Epithelial cell of proximal tubule (primary cell): ENCODE measurements at regions not wholly inside any gene's neighbourhood (a gene's known extent, or its start where the extent isn't known, plus 50 kb on each side); places are given as distances from the start of the nearest gene placed in this dataset.

Source experiments
- DNase-seq: peaks from one replicate; pipeline ENCODE4 v3.0.0-alpha.2; 2011; ENCODE audit warnings: low read depth
- H3K4me3 ChIP-seq: 2 replicates; pipeline ENCODE4 v1.5.1; 2011; ENCODE audit warnings: low read depth, mild to moderate bottlenecking, low read length
- TF ChIP-seq, protein P1 (sequence below): conservative IDR thresholded peaks from 2 replicates; pipeline ENCODE4 v1.5.1; 2012; ENCODE audit warnings: low read depth, mild to moderate bottlenecking, low read length

DNA sequence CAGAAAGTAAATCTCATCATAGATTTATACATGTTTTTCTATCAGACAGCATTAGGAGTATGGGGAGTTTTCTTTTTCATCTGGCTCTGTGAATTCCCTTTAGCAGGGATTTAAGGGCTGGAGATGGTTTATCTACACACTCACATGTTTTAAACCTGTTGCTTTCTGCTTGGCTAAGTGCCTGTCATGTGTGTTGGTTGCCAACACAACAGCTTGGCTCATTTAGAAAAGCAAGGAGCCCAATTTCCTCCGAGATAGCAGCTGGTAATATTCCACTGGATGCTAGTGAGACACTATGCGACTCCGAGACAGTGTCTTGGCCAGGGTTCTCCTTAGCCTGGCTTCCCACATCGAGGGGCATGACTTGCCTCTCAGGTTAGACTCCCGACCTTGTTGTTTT, 83.3 kb downstream of the KLF5 start:
- H3K4me3 ChIP-seq = no peak overlapping the region
- TF ChIP-seq, protein P1, sequence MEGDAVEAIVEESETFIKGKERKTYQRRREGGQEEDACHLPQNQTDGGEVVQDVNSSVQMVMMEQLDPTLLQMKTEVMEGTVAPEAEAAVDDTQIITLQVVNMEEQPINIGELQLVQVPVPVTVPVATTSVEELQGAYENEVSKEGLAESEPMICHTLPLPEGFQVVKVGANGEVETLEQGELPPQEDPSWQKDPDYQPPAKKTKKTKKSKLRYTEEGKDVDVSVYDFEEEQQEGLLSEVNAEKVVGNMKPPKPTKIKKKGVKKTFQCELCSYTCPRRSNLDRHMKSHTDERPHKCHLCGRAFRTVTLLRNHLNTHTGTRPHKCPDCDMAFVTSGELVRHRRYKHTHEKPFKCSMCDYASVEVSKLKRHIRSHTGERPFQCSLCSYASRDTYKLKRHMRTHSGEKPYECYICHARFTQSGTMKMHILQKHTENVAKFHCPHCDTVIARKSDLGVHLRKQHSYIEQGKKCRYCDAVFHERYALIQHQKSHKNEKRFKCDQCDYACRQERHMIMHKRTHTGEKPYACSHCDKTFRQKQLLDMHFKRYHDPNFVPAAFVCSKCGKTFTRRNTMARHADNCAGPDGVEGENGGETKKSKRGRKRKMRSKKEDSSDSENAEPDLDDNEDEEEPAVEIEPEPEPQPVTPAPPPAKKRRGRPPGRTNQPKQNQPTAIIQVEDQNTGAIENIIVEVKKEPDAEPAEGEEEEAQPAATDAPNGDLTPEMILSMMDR = no peak
- no peak for DNase-seq

DNA sequence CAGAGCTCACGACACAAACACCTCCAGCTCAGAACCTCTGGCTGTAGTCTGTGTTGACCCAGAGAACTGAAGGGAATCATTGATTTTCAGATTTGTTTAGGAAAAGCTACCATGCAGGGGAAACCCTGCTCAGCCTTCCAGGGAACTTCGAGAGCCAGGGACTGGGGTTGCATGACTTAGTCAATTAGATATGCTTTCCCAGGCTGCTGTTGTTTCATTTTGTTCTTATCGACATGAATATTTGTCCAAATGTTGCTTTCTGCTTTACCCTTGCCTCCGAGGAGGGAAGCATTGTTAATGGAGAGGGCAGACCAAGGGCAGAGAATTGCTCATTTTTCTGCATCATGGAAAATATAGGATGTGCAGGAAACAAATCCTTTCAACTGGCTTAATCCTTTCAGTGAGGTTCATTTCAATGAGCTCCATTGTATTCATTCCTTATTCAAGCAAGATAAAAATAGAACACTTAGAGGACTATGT, 82.5 kb downstream of the KLF5 start:
- TF ChIP-seq, protein P1 = no peak
- DNase-seq = no peak
- no peak overlapping the region for H3K4me3 ChIP-seq

DNA sequence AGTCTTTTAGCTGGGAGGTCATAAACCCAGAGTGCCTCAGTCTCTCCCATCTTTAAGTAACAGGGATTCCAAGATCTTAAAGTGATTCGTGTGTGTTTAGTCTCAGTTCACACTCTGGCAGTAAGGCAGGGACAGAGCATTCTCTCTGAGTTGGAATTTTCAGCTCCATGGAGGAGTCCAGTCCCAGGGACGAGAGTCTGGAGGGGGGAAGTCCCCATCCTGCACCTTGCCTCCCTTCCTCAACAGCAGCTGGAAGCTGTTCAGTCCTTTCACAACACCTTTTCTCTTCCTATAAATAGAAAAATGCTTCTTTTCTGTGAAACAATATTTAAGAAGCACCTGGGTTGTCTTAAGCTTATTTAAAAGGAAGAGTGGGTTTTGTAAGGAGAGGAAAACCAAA, 82.0 kb downstream of the KLF5 start:
- TF ChIP-seq, protein P1 = no peak
- no peak overlapping the region for H3K4me3 ChIP-seq
- no peak for DNase-seq

DNA sequence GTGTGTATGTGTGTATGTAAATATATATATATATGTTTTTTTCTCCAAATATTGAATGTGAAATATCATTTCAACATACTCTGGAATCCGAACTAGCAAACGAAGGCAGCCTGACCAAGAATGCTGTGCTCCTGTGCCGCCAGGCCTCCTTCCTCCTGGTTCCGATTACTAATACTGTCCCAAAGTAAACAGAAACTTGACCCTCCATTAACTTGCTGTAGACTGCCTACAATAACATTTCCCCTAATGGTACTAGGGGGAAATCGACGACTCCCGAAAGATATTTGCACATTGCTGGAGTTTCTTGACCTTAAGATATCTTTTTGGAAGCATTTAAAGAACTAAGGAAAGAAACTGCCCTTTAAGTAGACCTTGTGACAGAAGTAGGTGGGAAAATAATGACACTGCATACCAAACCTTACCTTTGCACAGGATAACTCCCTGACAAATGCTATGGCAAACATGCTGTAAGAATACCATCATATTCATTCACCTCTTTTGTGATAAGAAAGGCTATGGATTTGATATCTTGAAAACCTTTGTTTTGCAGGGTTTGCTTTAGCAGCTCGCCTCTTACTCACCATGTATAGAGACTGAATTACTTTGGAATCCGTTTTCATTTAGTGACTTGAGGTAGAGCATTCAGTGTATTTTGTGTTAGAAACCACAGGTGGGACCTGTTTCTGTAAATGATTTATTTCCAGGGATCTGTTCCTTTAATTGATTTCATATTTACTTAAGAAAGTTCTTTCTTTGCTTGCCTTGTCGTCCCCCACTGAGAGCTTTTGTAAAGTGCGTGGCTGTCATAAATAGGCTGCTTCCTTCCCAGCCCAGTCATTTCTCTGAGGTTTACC, 80.1 kb downstream of the KLF5 start:
- TF ChIP-seq, protein P1 = no peak
- H3K4me3 ChIP-seq = no peak overlapping the region
- DNase-seq = no peak

DNA sequence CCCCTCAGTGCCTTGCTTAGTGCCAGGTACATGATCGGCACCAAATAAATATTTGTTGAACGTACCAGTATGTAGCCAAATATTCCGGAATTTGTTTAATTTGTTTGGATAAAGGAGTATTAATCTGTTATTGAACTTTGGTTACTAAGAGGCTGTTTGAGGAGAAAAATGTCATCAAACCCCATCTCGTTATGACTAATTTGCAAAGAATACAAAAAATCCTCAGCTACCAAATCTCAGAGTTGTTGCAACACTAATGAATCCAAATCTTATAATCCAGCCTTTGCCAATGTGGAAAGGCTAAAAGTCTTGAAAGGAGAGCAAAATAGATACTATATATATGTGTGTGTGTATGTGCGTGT, 79.5 kb downstream of the KLF5 start:
- DNase-seq = no peak
- no peak overlapping the region for H3K4me3 ChIP-seq
- TF ChIP-seq, protein P1 = no peak

DNA sequence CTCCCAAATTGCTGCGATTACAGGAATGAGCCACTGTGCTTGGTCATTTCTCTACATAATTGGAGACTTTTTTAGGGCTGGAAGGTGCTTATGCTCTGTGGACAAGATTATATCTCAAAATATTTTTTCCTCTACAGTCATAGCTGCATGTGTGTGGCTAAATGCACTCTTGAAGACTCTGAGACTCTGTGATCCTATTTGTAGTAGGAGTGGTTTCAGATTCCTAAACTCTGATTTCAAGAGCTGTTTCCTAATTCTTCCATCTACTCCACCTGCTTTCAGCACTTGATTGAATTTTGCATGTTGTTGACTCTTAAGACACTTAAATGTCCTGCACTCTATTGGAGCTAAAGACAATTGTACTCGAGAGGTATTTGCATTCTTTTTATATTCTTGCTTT, 78.0 kb downstream of the KLF5 start:
- no peak for DNase-seq
- TF ChIP-seq, protein P1 = no peak
- no peak overlapping the region for H3K4me3 ChIP-seq

DNA sequence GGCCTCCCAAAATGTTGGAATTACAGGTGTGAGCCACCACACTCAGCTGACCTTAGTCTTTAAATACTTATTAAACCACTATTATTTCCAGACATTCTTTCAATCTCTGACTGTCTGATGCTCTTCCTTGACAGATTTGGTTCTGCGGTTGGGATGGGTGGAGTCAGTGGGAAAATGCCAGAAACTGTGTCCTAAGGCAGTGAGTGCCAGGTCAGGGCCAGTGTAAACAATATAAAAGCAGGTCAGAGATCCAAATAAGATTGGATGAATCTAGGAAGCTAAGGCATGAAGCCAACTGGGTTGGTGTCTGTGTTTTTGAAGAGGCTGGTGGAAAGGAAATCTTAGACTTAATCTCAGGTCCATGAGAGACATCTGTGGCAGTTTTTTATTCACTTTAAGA, 74.7 kb downstream of the KLF5 start:
- no peak overlapping the region for H3K4me3 ChIP-seq
- TF ChIP-seq, protein P1 = no peak
- no peak for DNase-seq
